NT2/D1 (cell line): ENCODE measurements at regions not wholly inside any gene's neighbourhood (a gene's known extent, or its start where the extent isn't known, plus 50 kb on each side); places are given as distances from the start of the nearest gene placed in this dataset.

Experiments used
- DNase-seq: peaks from one replicate; pipeline ENCODE4 v3.0.0-alpha.2; 2011; ENCODE audit warnings: low read depth, low spot score
- H3K27me3 ChIP-seq: 2 replicates; pipeline ENCODE4 v1.6.0; 2011; ENCODE audit warnings: mild to moderate bottlenecking; ENCODE audit not compliant: insufficient read length, insufficient read depth
- H3K36me3 ChIP-seq: 2 replicates; pipeline ENCODE4 v1.6.1; 2011; ENCODE audit warnings: mild to moderate bottlenecking, low read length, mixed read lengths; ENCODE audit not compliant: insufficient read depth, insufficient read length
- H3K4me1 ChIP-seq: 2 replicates; pipeline ENCODE4 v1.5.1; 2011; ENCODE audit not compliant: insufficient read depth, insufficient read length
- H3K4me3 ChIP-seq: 2 replicates; pipeline ENCODE4 v1.5.1; 2011; ENCODE audit warnings: low read depth; ENCODE audit not compliant: insufficient read length
- H3K9ac ChIP-seq: 2 replicates; pipeline ENCODE4 v1.6.0; 2011; ENCODE audit warnings: low read depth; ENCODE audit not compliant: insufficient read length
- H3K9me3 ChIP-seq: 2 replicates; pipeline ENCODE4 v1.5.1; 2011; ENCODE audit warnings: mild to moderate bottlenecking, low read length; ENCODE audit not compliant: insufficient read depth
- SUZ12 ChIP-seq: IDR thresholded peaks from 2 replicates; pipeline ENCODE4 v1.6.1; 2011; ENCODE audit not compliant: insufficient read length, insufficient read depth; ENCODE audit errors: extremely low read depth
- YY1 ChIP-seq: IDR thresholded peaks from 2 replicates; pipeline ENCODE4 v1.6.1; 2011; ENCODE audit not compliant: insufficient read length, insufficient read depth
- ZNF274 ChIP-seq: IDR thresholded peaks from 2 replicates; pipeline ENCODE4 v1.6.1; 2011; ENCODE audit warnings: mild to moderate bottlenecking, low read depth, low read length

GRCh38 chr9:120001536-120001935, 578.4 kb downstream of the CDK5RAP2 start:
- Histone ChIP-seq H3K4me1 (peaks cover 8% of the 10 kb centered on the region), H3K27me3 (no peaks in the 10 kb centered on the region), H3K9ac (no peak overlapping the region), H3K4me3 (no peak overlapping the region), H3K9me3 (no peaks in the 10 kb centered on the region), H3K36me3 (no peaks in the 10 kb centered on the region)
- DNase-seq = no peak
- no peak for TF ChIP-seq ZNF274
- TF ChIP-seq SUZ12 = no peak
- TF ChIP-seq YY1 = no peak

- H3K36me3 ChIP-seq = no peaks in the 10 kb centered on the region
- no peak overlapping the region for H3K4me3 ChIP-seq
- no peak for TF ChIP-seq ZNF274
- TF ChIP-seq YY1 = no peak
- H3K27me3 ChIP-seq = no peaks in the 10 kb centered on the region
- no peak for DNase-seq
- no peak overlapping the region for H3K9ac ChIP-seq
- H3K9me3 ChIP-seq = no peaks in the 10 kb centered on the region
- H3K4me1 ChIP-seq = peaks cover 8% of the 10 kb centered on the region
Measured at GRCh38 chr9:119998614-119999013, 581.4 kb downstream of the CDK5RAP2 start.

- Histone ChIP-seq H3K27me3 (no peaks in the 10 kb centered on the region), H3K4me3 (no peak overlapping the region)
Measured at GRCh38 chr9:119991797-119992196, 588.2 kb downstream of the CDK5RAP2 start.

GRCh38 chr9:119986713-119987112, 593.3 kb downstream of the CDK5RAP2 start:
- Histone ChIP-seq H3K4me3 (no peak overlapping the region), H3K36me3 (no peaks in the 10 kb centered on the region), H3K27me3 (no peaks in the 10 kb centered on the region), H3K9ac (no peak overlapping the region), H3K9me3 (no peaks in the 10 kb centered on the region), H3K4me1 (no peaks in the 10 kb centered on the region)
- no peak for TF ChIP-seq YY1
- no peak for TF ChIP-seq ZNF274
- no peak for TF ChIP-seq SUZ12
- DNase-seq = no peak

More at GRCh38 chr9:119991797-119992196, 588.2 kb downstream of the CDK5RAP2 start:
- Histone ChIP-seq H3K9ac (no peak overlapping the region), H3K9me3 (no peaks in the 10 kb centered on the region), H3K4me1 (no peaks in the 10 kb centered on the region), H3K36me3 (no peaks in the 10 kb centered on the region)
- DNase-seq = no peak
- TF ChIP-seq ZNF274 = no peak

GRCh38 chr9:119986205-119986604, 593.8 kb downstream of the CDK5RAP2 start:
- DNase-seq = no peak
- H3K36me3 ChIP-seq = no peaks in the 10 kb centered on the region
- no peak for TF ChIP-seq ZNF274
- TF ChIP-seq YY1 = no peak
- TF ChIP-seq SUZ12 = no peak
- H3K9me3 ChIP-seq = no peaks in the 10 kb centered on the region
- H3K27me3 ChIP-seq = no peaks in the 10 kb centered on the region
- H3K4me1 ChIP-seq = no peaks in the 10 kb centered on the region
- H3K4me3 ChIP-seq = no peak overlapping the region
- no peak overlapping the region for H3K9ac ChIP-seq

GRCh38 chr9:119974026-119974425, 604.8 kb upstream of the BRINP1 start:
- no peaks in the 10 kb centered on the region for H3K27me3 ChIP-seq
- no peak overlapping the region for H3K4me3 ChIP-seq
- H3K4me1 ChIP-seq = no peaks in the 10 kb centered on the region
- no peak for DNase-seq
- no peaks in the 10 kb centered on the region for H3K36me3 ChIP-seq
- H3K9ac ChIP-seq = no peak overlapping the region
- H3K9me3 ChIP-seq = peaks cover 3% of the 10 kb centered on the region; the same call in 1 of the 2 replicates
- TF ChIP-seq YY1 (no peak), ZNF274 (no peak), SUZ12 (no peak)

GRCh38 chr9:119968836-119969707, 599.8 kb upstream of the BRINP1 start:
- TF ChIP-seq YY1 (no peak), ZNF274 (no peak), SUZ12 (no peak)
- Histone ChIP-seq H3K36me3 (no peaks in the 10 kb centered on the region), H3K27me3 (no peaks in the 10 kb centered on the region), H3K4me1 (no peaks in the 10 kb centered on the region), H3K9ac (no peak overlapping the region), H3K9me3 (peaks cover 19% of the 10 kb centered on the region), H3K4me3 (no peak overlapping the region)
- DNase-seq = peak; percentile 81
